Thymus (tissue), 11 donors: ENCODE measurements at regions not wholly inside any gene's neighbourhood (a gene's known extent, or its start where the extent isn't known, plus 50 kb on each side); places are given as distances from the start of the nearest gene placed in this dataset.

Source experiments
- DNase-seq, 9 donors: peaks; one replicate each; pipeline ENCODE4 v3.0.0-alpha.2; 2013; ENCODE audit warnings: low spot score in 9 of 9, low read depth in 6 of 9, missing footprints in 1 of 9
- H3K27ac ChIP-seq, 2 donors: one replicate each; pipeline ENCODE4 v1.5.1; 2013; ENCODE audit warnings: control low read depth in 1 of 2, low read depth in 1 of 2, low read length in 1 of 2, mild to moderate bottlenecking in 1 of 2, moderate library complexity in 1 of 2
- H3K27me3 ChIP-seq, 2 donors: one replicate each; pipeline ENCODE4 v1.5.1; 2013; ENCODE audit warnings: low read length in 1 of 2; ENCODE audit not compliant: control insufficient read depth in 2 of 2, insufficient read depth in 1 of 2
- H3K36me3 ChIP-seq, 2 donors: one replicate each; pipeline ENCODE4 v1.5.1; 2013; ENCODE audit warnings: low read length in 1 of 2, mild to moderate bottlenecking in 1 of 2, moderate library complexity in 1 of 2; ENCODE audit not compliant: control insufficient read depth in 2 of 2, insufficient read depth in 2 of 2
- H3K4me1 ChIP-seq, 2 donors: one replicate each; pipeline ENCODE4 v1.5.1; 2013; ENCODE audit warnings: low read length in 2 of 2; ENCODE audit not compliant: control insufficient read depth in 2 of 2, insufficient read depth in 2 of 2
- H3K4me3 ChIP-seq, 2 donors: one replicate each; pipeline ENCODE4 v1.5.1; 2013; ENCODE audit warnings: low read length in 2 of 2, control low read depth in 1 of 2, mild to moderate bottlenecking in 1 of 2
- H3K9me3 ChIP-seq, 2 donors: one replicate each; pipeline ENCODE4 v1.5.1; 2013; ENCODE audit warnings: low read length in 1 of 2, mild to moderate bottlenecking in 1 of 2; ENCODE audit not compliant: control insufficient read depth in 2 of 2, insufficient read depth in 1 of 2
- WGBS: extraction: QIAGEN DNeasy Blood & Tissue Kit; methylation state at CpG from one replicate; pipeline ENCODE4 v1.1.7; 2013; 5-methylcytosine and 5-hydroxymethylcytosine counted together
- donor health status: healthy.

DNA sequence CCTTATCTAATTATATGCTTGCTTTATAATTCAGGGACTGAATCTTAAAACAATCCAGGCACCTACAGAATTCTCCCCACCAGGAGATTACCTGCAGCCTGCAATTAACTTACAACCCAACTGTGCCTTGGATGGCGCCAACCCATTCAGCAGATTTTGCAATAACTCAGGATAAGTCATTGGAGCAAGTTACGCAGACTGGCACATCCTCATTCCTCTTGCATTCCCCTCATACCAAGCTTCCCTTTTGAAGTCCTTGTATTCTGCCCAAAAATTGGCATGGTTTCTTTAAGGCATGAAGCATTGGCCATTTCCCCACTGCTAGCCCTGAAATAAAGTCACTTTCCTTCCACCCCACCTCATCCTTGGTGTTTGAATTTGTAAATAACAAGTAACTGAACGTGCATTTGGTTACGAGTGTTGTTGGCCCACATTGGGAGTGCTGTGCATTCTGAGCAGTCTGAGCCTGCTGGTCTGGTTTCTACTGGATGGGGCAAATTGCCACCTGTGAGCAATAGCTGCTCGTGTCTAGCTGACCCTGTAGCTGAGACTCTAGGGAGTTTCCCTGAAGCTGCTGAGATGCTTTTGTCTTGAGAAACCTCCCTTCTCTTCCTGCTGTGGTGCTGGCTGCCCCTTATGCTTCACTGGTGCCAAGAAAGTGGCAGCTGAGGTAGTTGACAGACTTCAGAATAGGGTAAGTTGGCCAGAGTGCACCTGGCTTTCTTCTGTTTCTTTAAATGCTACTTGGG lies 99.2 kb upstream of the SCAF11 start:
- DNase-seq: no peak
- H3K36me3 ChIP-seq: no peaks in the 10 kb centered on the region
- no peak overlapping the region for H3K4me3 ChIP-seq
- H3K27ac ChIP-seq: no peak overlapping the region
- H3K9me3 ChIP-seq: peaks cover 1 to 10% of the 10 kb centered on the region in 2 donors
- 96% methylated on average over 5 of the region's 5 CpGs for WGBS
- H3K27me3 ChIP-seq: no peaks in the 10 kb centered on the region
- H3K4me1 ChIP-seq: no peaks in the 10 kb centered on the region

GRCh38 chr12:46087916-46088439 lies 97.6 kb upstream of the SCAF11 start:
- H3K27me3 ChIP-seq: no peaks in the 10 kb centered on the region
- no peak overlapping the region for H3K4me3 ChIP-seq
- H3K4me1 ChIP-seq: no peaks in the 10 kb centered on the region
- no peaks in the 10 kb centered on the region for H3K36me3 ChIP-seq
- no peak overlapping the region for H3K27ac ChIP-seq
- peaks cover 1 to 13% of the 10 kb centered on the region in 2 donors for H3K9me3 ChIP-seq
- no peak for DNase-seq
- WGBS: 95% methylated on average over 1 of the region's 1 CpG

DNA sequence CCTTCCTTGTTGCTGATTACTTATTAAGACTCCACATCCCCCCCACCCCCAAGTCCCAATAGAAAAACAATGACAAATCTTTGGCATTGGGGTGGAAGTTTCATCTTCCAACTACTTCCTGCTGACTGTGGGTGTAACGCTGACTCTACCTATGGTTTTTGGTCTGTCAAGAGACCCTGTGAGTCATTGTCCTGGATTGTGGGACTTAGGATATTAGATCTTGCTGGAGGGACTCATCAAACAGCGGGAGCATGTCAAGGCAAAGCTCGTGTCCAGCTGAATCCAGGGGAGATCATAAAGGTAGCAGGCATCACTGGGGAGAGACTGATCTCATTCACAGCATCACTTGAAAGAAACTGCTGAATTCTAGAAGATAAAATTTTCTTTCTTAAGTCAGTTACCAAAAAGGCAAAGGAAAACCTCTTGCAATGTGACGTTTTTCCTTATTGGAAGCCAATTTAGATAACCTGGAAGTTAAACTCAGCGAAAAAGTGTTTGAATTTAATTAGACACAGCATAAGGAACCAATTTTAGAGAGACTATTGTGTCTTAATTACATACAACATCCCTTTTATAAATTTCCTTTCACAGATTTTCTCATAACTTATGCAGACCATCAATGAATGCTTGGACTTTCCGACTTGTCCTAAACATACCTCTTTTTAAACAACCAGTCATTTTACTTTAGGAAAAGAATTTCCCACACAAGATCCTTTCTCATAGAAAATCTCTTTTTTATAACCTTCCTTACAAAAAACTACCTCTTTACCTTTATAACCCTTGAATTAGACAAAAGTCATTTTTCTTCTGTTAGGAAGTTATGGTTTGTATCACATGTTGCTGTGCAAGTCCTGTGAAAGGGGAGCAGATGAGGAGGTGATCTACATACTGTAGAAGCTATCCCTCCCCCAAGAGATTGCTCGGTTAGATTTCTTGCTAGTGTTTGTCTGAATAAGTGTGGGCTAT lies 94.6 kb upstream of the SCAF11 start:
- no peaks in the 10 kb centered on the region for H3K36me3 ChIP-seq
- no peaks in the 10 kb centered on the region for H3K27me3 ChIP-seq
- no peak for DNase-seq
- H3K4me1 ChIP-seq: no peaks in the 10 kb centered on the region
- peaks cover 1 to 13% of the 10 kb centered on the region in 2 donors for H3K9me3 ChIP-seq
- H3K27ac ChIP-seq: no peak overlapping the region
- 87% methylated on average over 7 of the region's 7 CpGs for WGBS
- H3K4me3 ChIP-seq: no peak overlapping the region

DNA sequence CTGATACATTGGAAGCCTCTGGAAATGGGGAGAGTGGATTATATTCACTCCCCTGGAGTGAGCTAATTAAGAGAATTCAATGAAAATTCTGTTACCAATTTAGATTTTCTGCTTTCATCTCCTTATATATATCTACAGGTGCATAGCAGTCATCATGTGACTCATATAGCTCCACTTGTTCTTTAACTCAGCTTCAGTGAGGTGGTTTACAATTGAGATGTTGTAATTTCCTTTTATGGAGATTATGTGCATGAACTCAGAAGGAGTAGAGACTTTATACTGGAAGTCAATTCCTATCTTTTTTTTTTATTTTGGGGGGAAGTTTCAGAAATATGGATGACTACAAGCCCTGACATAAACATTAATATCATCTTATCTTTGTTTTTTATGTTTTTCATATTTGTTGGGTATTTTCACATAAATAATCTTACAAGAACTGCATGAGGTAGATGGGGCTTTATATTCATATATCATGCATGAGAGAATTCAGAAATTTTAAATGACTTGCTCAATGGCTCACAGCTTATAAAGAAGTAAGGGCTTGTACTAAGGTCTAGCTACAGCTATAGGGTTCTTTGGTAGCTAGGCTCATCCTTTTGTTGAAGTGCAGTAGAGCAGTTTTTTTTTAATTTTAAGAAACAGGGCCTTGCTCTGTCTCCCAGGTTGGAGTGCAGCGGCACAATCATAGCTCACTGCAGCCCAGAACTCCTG lies 92.3 kb upstream of the SCAF11 start:
- Histone ChIP-seq H3K27me3 (no peaks in the 10 kb centered on the region), H3K9me3 (peaks cover 1 to 18% of the 10 kb centered on the region in 2 donors), H3K4me1 (no peaks in the 10 kb centered on the region), H3K4me3 (no peak overlapping the region), H3K27ac (no peak overlapping the region), H3K36me3 (no peaks in the 10 kb centered on the region)
- DNase-seq: no peak
- WGBS: 98% methylated on average over 1 of the region's 1 CpG

DNA sequence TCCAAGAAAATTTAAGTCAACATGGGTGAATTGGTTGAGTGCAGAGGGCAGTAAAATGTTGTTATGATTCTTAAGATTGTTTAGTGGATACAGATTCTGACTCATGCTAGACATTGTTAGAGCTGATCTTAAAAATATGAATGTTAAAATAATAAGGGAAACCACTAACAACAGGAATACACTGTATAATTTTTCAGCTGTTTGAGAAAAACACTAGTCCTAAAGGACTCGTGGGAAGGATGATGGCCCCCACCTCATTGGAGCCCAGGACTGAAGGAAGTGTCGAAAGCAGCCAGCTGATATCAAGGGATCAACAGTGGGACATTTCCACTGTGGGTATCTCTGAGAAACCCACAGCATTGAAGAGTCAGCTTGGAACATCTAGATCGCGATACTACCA lies 82.9 kb upstream of the SCAF11 start:
- Histone ChIP-seq H3K4me1 (peaks cover 0 to 6% of the 10 kb centered on the region in 2 donors), H3K36me3 (no peaks in the 10 kb centered on the region), H3K4me3 (no peak overlapping the region), H3K27ac (no peak overlapping the region), H3K9me3 (peaks cover 0 to 5% of the 10 kb centered on the region in 2 donors), H3K27me3 (no peaks in the 10 kb centered on the region)
- 97% methylated on average over 4 of the region's 4 CpGs for WGBS
- DNase-seq: no peak

GRCh38 chr12:46071769-46072624 lies 81.6 kb upstream of the SCAF11 start:
- no peaks in the 10 kb centered on the region for H3K9me3 ChIP-seq
- H3K36me3 ChIP-seq: no peaks in the 10 kb centered on the region
- H3K27ac ChIP-seq: no peak overlapping the region
- peaks cover 0 to 6% of the 10 kb centered on the region in 2 donors for H3K4me1 ChIP-seq
- DNase-seq: peak; percentile 18 to 70 (median 41)
- H3K4me3 ChIP-seq: no peak overlapping the region
- H3K27me3 ChIP-seq: no peaks in the 10 kb centered on the region
- WGBS: 69% methylated on average over 8 of the region's 8 CpGs

- H3K9me3 ChIP-seq: no peaks in the 10 kb centered on the region
- no peak overlapping the region for H3K27ac ChIP-seq
- no peak overlapping the region for H3K4me3 ChIP-seq
- no peaks in the 10 kb centered on the region for H3K27me3 ChIP-seq
- 91% methylated on average over 5 of the region's 5 CpGs for WGBS
- no peaks in the 10 kb centered on the region for H3K36me3 ChIP-seq
- peaks cover 0 to 6% of the 10 kb centered on the region in 2 donors for H3K4me1 ChIP-seq
- DNase-seq: no peak
Measured at GRCh38 chr12:46071335-46071734, 81.0 kb upstream of the SCAF11 start.

GRCh38 chr12:46067094-46067493 lies 76.7 kb upstream of the SCAF11 start:
- DNase-seq: no peak
- H3K4me3 ChIP-seq: no peak overlapping the region
- no peaks in the 10 kb centered on the region for H3K36me3 ChIP-seq
- no peaks in the 10 kb centered on the region for H3K9me3 ChIP-seq
- H3K27me3 ChIP-seq: no peaks in the 10 kb centered on the region
- H3K4me1 ChIP-seq: peaks cover 0 to 3% of the 10 kb centered on the region in 2 donors
- WGBS: 96% methylated on average over 9 of the region's 9 CpGs
- no peak overlapping the region for H3K27ac ChIP-seq
